Adrenal gland (tissue), 5 donors: ENCODE measurements at regions not wholly inside any gene's neighbourhood (a gene's known extent, or its start where the extent isn't known, plus 50 kb on each side); places are given as distances from the start of the nearest gene placed in this dataset.

ENCODE experiments used
- CTCF ChIP-seq, 6 experiments: fragments of 450-650 bp in 4 of 6; fragments of 200-600 bp in 2 of 6; sonication (generic) in 1 of 6; IDR thresholded peaks; 1 replicate in 5 of 6; 2 replicates in 1 of 6; pipeline versions ENCODE4 v1.5.1 to v1.8.0; 2016 to 2021; ENCODE audit warnings: antibody characterized with exemption in 6 of 6, mild to moderate bottlenecking in 2 of 6, moderate library complexity in 1 of 6
- POLR2A ChIP-seq, 2 donors: fragments of 450-650 bp; IDR thresholded peaks; one replicate each; pipeline ENCODE4 v1.6.1; 2017; ENCODE audit warnings: antibody characterized with exemption in 2 of 2, mild to moderate bottlenecking in 2 of 2, moderate library complexity in 1 of 2
- donor health status: DM: no; HTN: no; CAD: no.

GRCh38 chr6:51365566-51365965 lies 546.9 kb downstream of the TFAP2B start:
- TF ChIP-seq CTCF (IDR thresholded peaks at IDR 0.05) (no peak), POLR2A (IDR thresholded peaks at IDR 0.05) (no peak)
